CD8-positive, alpha-beta memory T cell (primary cell): ENCODE measurements at regions not wholly inside any gene's neighbourhood (a gene's known extent, or its start where the extent isn't known, plus 50 kb on each side); places are given as distances from the start of the nearest gene placed in this dataset.
"Not testable (repeated sequence)": the region's sequence is repeated elsewhere in the genome, so short reads cannot be mapped to it uniquely, and the experiment has no call there.

Experiments
- CTCF ChIA-PET: fragments of 350-600 bp; sonication (Branson Sonifier 250); formaldehyde crosslinking; loops from one replicate; lab custom pipeline; 2021; ENCODE audit warnings: antibody characterized with exemption; lab: Charles Lee
- POLR2A ChIA-PET: fragments of 350-600 bp; sonication (Branson Sonifier 250); formaldehyde crosslinking; loops from one replicate; lab custom pipeline; 2021; ENCODE audit warnings: antibody characterized with exemption; lab: Charles Lee
- DNase-seq, 5 donors: peaks; one replicate each; pipeline versions ENCODE4 v3.0.0 to v3.0.0-alpha.2; 2020 to 2022; ENCODE audit warnings: mixed read lengths in 1 of 5
- H3K27ac ChIP-seq: one replicate; pipeline ENCODE4 v1.7.0; 2013; ENCODE audit warnings: low read depth, mild to moderate bottlenecking, low read length, moderate library complexity
- H3K27me3 ChIP-seq: 2 replicates; pipeline ENCODE4 v1.7.0; 2013; ENCODE audit warnings: low read length, mild to moderate bottlenecking; ENCODE audit not compliant: insufficient read depth, poor library complexity, severe bottlenecking
- H3K36me3 ChIP-seq: 2 replicates; pipeline ENCODE4 v1.7.0; 2013; ENCODE audit warnings: mild to moderate bottlenecking, low read length, moderate library complexity; ENCODE audit not compliant: insufficient read depth
- H3K4me1 ChIP-seq: 2 replicates; pipeline ENCODE4 v1.7.0; 2013; ENCODE audit warnings: mild to moderate bottlenecking, low read length, moderate library complexity; ENCODE audit not compliant: insufficient read depth
- H3K4me3 ChIP-seq: 2 replicates; pipeline ENCODE4 v1.7.0; 2013; ENCODE audit warnings: mild to moderate bottlenecking, low read length
- H3K9me3 ChIP-seq: 2 replicates; pipeline ENCODE4 v1.7.0; 2013; ENCODE audit warnings: mild to moderate bottlenecking, low read length
- H3K27ac Mint-ChIP-seq, 8 donors: one replicate each; pipeline ENCODE4 v1.8.0; 2020 to 2021; ENCODE audit warnings: mixed read lengths in 8 of 8, mild to moderate bottlenecking in 6 of 8, inconsistent platforms in 3 of 8, moderate library complexity in 3 of 8
- H3K27me3 Mint-ChIP-seq, 2 donors: one replicate each; pipeline ENCODE4 v1.8.0; 2020 to 2021; ENCODE audit warnings: mixed read lengths in 2 of 2, mild to moderate bottlenecking in 1 of 2, moderate library complexity in 1 of 2
- H3K36me3 Mint-ChIP-seq, 3 donors: one replicate each; pipeline ENCODE4 v1.8.0; 2020 to 2021; ENCODE audit warnings: mixed read lengths in 3 of 3, inconsistent platforms in 1 of 3, mild to moderate bottlenecking in 1 of 3
- H3K4me1 Mint-ChIP-seq, 3 donors: one replicate each; pipeline ENCODE4 v1.8.0; 2020 to 2021; ENCODE audit warnings: mixed read lengths in 3 of 3, inconsistent platforms in 1 of 3, mild to moderate bottlenecking in 1 of 3
- H3K4me3 Mint-ChIP-seq, 7 donors: one replicate each; pipeline ENCODE4 v1.8.0; 2020 to 2021; ENCODE audit warnings: mixed read lengths in 7 of 7, mild to moderate bottlenecking in 6 of 7, moderate library complexity in 4 of 7, inconsistent platforms in 2 of 7
- H3K9me3 Mint-ChIP-seq, 5 donors: one replicate each; pipeline ENCODE4 v1.8.0; 2020 to 2022; ENCODE audit warnings: mixed read lengths in 5 of 5, mild to moderate bottlenecking in 3 of 5, moderate library complexity in 2 of 5, inconsistent platforms in 1 of 5

- no peak overlapping the region for H3K27ac Mint-ChIP-seq
- POLR2A ChIA-PET = no interaction called here
- H3K36me3 Mint-ChIP-seq = peaks cover 0 to 4% (median 0%) of the 10 kb centered on the region in 3 donors
- peaks cover 4 to 18% (median 10%) of the 10 kb centered on the region in 5 donors for H3K9me3 Mint-ChIP-seq
- CTCF ChIA-PET = no interaction called here
- no peak for DNase-seq
- Histone ChIP-seq H3K4me1 (no peaks in the 10 kb centered on the region), H3K4me3 (no peak overlapping the region), H3K27ac (no peak overlapping the region), H3K27me3 (no peaks in the 10 kb centered on the region), H3K9me3 (no peaks in the 10 kb centered on the region), H3K36me3 (no peaks in the 10 kb centered on the region)
- peaks cover 0 to 1% of the 10 kb centered on the region in 2 donors for H3K27me3 Mint-ChIP-seq
- H3K4me1 Mint-ChIP-seq = no peaks in the 10 kb centered on the region
- no peak overlapping the region for H3K4me3 Mint-ChIP-seq
These were observed 80.0 kb downstream of the SHOX2 start for GRCh38 chr3:158026236-158026635.

GRCh38 chr3:158019897-158020296 is 86.3 kb downstream of the SHOX2 start:
- CTCF ChIA-PET, DNase-seq, H3K4me1 Mint-ChIP-seq: not testable (repeated sequence)

GRCh38 chr3:158018462-158018861 is 87.8 kb downstream of the SHOX2 start:
- no peaks in the 10 kb centered on the region for H3K36me3 Mint-ChIP-seq
- Histone ChIP-seq H3K9me3 (no peaks in the 10 kb centered on the region), H3K4me3 (no peak overlapping the region), H3K27ac (no peak overlapping the region), H3K27me3 (no peaks in the 10 kb centered on the region), H3K36me3 (no peaks in the 10 kb centered on the region), H3K4me1 (no peaks in the 10 kb centered on the region)
- no peak overlapping the region for H3K4me3 Mint-ChIP-seq
- CTCF ChIA-PET = no interaction called here
- peaks cover 2 to 11% (median 5%) of the 10 kb centered on the region in 5 donors for H3K9me3 Mint-ChIP-seq
- H3K27me3 Mint-ChIP-seq = peaks cover 0 to 2% of the 10 kb centered on the region in 2 donors
- no peaks in the 10 kb centered on the region for H3K4me1 Mint-ChIP-seq
- H3K27ac Mint-ChIP-seq = no peak overlapping the region
- no peak for DNase-seq
- POLR2A ChIA-PET = no interaction called here

More at GRCh38 chr3:158019897-158020296, 86.3 kb downstream of the SHOX2 start:
- H3K4me3 Mint-ChIP-seq, H3K4me1 ChIP-seq, POLR2A ChIA-PET, H3K27ac Mint-ChIP-seq, H3K4me3 ChIP-seq, H3K36me3 ChIP-seq, H3K36me3 Mint-ChIP-seq, H3K27me3 Mint-ChIP-seq, H3K9me3 ChIP-seq, H3K27ac ChIP-seq, H3K27me3 ChIP-seq: not testable (repeated sequence)
- peaks cover 0 to 11% (median 5%) of the 10 kb centered on the region in 5 donors for H3K9me3 Mint-ChIP-seq

DNA sequence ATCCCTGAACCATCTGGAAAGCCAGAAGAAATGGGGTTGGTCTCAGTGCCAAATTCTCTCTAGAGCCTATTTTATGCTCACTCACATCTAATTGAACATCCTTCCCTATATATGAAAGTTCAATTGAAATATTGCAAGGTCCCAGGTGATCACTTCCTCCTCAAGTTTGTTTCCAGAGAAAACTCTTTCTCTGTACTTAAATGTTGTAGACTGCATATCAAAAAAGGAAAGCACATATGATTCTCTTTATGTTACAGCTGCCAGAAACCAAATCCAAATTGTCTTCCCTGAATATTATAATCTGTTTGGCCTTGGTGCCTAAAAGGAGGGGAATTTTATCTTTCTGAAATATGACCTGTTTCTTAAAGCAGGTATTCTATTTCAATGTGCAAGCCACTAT is 93.3 kb downstream of the SHOX2 start:
- Histone ChIP-seq H3K9me3 (no peaks in the 10 kb centered on the region), H3K4me3 (no peak overlapping the region), H3K27me3 (no peaks in the 10 kb centered on the region), H3K36me3 (no peaks in the 10 kb centered on the region), H3K27ac (no peak overlapping the region), H3K4me1 (no peaks in the 10 kb centered on the region)
- H3K4me3 Mint-ChIP-seq = no peak overlapping the region
- ChIA-PET CTCF (no interaction called here), POLR2A (no interaction called here)
- no peaks in the 10 kb centered on the region for H3K36me3 Mint-ChIP-seq
- peaks cover 0 to 3% of the 10 kb centered on the region in 2 donors for H3K27me3 Mint-ChIP-seq
- no peaks in the 10 kb centered on the region for H3K4me1 Mint-ChIP-seq
- no peak for DNase-seq
- no peak overlapping the region for H3K27ac Mint-ChIP-seq
- peaks cover 9 to 27% (median 15%) of the 10 kb centered on the region in 5 donors for H3K9me3 Mint-ChIP-seq

DNA sequence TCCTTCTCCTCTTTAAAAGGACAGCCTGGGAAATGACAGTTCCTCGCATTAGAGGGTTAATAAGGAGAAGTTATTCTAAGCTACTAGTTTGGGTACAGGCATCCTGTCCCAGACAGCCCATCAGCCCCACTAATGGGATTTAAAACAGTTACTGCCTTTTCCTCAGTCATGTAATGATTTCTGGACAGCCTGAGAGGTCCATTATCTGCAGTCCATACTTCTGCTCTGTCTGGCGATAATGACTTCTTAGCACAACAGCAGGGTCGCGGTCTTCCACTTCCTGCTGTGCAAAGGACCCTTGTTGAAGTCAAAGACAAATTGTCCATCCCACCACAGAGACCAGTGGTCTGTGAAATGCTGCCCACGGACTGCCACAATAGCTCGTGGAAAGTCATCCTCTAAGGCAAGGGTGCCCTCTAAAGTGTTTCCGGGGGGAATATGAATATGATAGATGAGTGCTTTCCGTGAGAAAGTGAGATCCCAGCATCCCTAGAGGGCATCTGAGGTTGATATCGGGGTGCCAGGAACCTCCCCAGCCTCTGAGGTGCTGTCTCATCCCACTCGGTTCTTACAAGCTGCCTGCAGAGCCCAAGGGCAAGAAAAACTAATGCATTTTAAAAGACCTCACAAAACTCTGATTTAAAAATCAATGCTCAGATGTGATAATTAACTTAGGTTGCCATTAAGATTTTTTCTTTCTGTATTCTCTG is 100.7 kb downstream of the SHOX2 start:
- POLR2A ChIA-PET = no interaction called here
- H3K9me3 Mint-ChIP-seq = peaks cover 2 to 18% (median 12%) of the 10 kb centered on the region in 5 donors
- no peaks in the 10 kb centered on the region for H3K36me3 Mint-ChIP-seq
- H3K4me1 Mint-ChIP-seq = no peaks in the 10 kb centered on the region
- no peak overlapping the region for H3K27ac Mint-ChIP-seq
- no peak for DNase-seq
- H3K4me3 Mint-ChIP-seq = no peak overlapping the region
- no peaks in the 10 kb centered on the region for H3K36me3 ChIP-seq
- H3K4me1 ChIP-seq = no peaks in the 10 kb centered on the region
- H3K27me3 ChIP-seq = no peaks in the 10 kb centered on the region
- peaks cover 0 to 5% of the 10 kb centered on the region in 2 donors for H3K27me3 Mint-ChIP-seq
- CTCF ChIA-PET = no interaction called here
- no peaks in the 10 kb centered on the region for H3K9me3 ChIP-seq
- no peak overlapping the region for H3K4me3 ChIP-seq
- H3K27ac ChIP-seq = no peak overlapping the region

- peaks cover 0 to 2% of the 10 kb centered on the region in 2 donors for H3K27me3 Mint-ChIP-seq
- H3K9me3 ChIP-seq = no peaks in the 10 kb centered on the region
- no peaks in the 10 kb centered on the region for H3K27me3 ChIP-seq
- no peak overlapping the region for H3K27ac ChIP-seq
- H3K36me3 Mint-ChIP-seq = no peaks in the 10 kb centered on the region
- H3K4me3 Mint-ChIP-seq = no peak overlapping the region
- H3K4me1 ChIP-seq = no peaks in the 10 kb centered on the region
- POLR2A ChIA-PET = no interaction called here
- H3K4me3 ChIP-seq = no peak overlapping the region
- no peak for DNase-seq
- peak overlapping the region in 1 of 8 donors; percentile 13 for H3K27ac Mint-ChIP-seq
- H3K9me3 Mint-ChIP-seq = peaks cover 8 to 20% (median 17%) of the 10 kb centered on the region in 5 donors
- H3K36me3 ChIP-seq = no peaks in the 10 kb centered on the region
- CTCF ChIA-PET = no interaction called here
- no peaks in the 10 kb centered on the region for H3K4me1 Mint-ChIP-seq
These were observed 107.0 kb downstream of the SHOX2 start for GRCh38 chr3:157999246-157999645.

DNA sequence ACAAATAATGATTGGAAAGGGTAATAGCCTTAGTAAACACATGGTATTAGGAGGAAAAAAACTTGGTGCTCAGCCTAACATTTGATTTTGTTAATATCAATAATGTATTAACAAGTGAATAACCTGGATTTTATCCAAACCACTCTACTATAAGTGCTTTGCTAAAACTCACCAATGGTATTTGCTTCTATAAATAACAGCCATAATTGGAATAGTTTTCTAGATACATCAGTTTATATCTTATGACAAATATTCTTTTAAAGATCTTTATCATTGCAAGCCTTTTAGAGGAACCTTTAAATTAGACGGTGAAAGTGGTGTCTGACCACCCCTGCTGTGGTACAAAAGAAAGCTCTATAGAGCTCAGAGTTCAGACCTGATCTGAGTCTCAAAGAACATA is 123.9 kb downstream of the SHOX2 start:
- Mint-ChIP-seq H3K4me3 (no peak overlapping the region), H3K4me1 (no peaks in the 10 kb centered on the region), H3K9me3 (peaks cover 0 to 6% (median 4%) of the 10 kb centered on the region in 5 donors), H3K27me3 (peaks cover 0 to 4% of the 10 kb centered on the region in 2 donors), H3K27ac (no peak overlapping the region), H3K36me3 (no peaks in the 10 kb centered on the region)
- no peak for DNase-seq
- H3K27me3 ChIP-seq = no peaks in the 10 kb centered on the region
- POLR2A ChIA-PET = no interaction called here
- no peaks in the 10 kb centered on the region for H3K4me1 ChIP-seq
- H3K4me3 ChIP-seq = no peak overlapping the region
- no peaks in the 10 kb centered on the region for H3K36me3 ChIP-seq
- CTCF ChIA-PET = no interaction called here
- no peak overlapping the region for H3K27ac ChIP-seq
- no peaks in the 10 kb centered on the region for H3K9me3 ChIP-seq

- Histone ChIP-seq H3K36me3 (no peaks in the 10 kb centered on the region), H3K4me1 (no peaks in the 10 kb centered on the region), H3K27me3 (no peaks in the 10 kb centered on the region), H3K4me3 (no peak overlapping the region), H3K27ac (no peak overlapping the region), H3K9me3 (no peaks in the 10 kb centered on the region)
- Mint-ChIP-seq H3K27me3 (peaks cover 0 to 4% of the 10 kb centered on the region in 2 donors), H3K4me3 (no peak overlapping the region), H3K4me1 (no peaks in the 10 kb centered on the region), H3K9me3 (peaks cover 0 to 4% (median under 1%) of the 10 kb centered on the region in 5 donors), H3K36me3 (no peaks in the 10 kb centered on the region), H3K27ac (no peak overlapping the region)
- ChIA-PET CTCF (no interaction called here), POLR2A (no interaction called here)
- DNase-seq = no peak
These were observed 124.4 kb downstream of the SHOX2 start for GRCh38 chr3:157981819-157982218.
